ENCODE measurements at regions not wholly inside any gene's neighbourhood (a gene's known extent, or its start where the extent isn't known, plus 50 kb on each side); places are given as distances from the start of the nearest gene placed in this dataset.
A peak's percentile ranks its signal among the peaks of the same experiment; 100 is the strongest.

- no peak overlapping the region for H3K4me2 ChIP-seq
- Mint-ChIP-seq H3K4me3 (no peak overlapping the region), H3K27ac (peak overlapping the region; percentile 11), H3K27me3 (ENCODE audit: insufficient read depth, low read depth) (no peaks in the 10 kb centered on the region), H3K9me3 (no peaks in the 10 kb centered on the region), H3K36me3 (peaks cover 12% of the 10 kb centered on the region), H3K4me1 (peaks cover 83% of the 10 kb centered on the region)
- H2AFZ ChIP-seq (replicated peaks), result no peak overlapping the region
- H3F3A ChIP-seq (ENCODE audit: low read depth), result no peaks in the 10 kb centered on the region
- no peaks in the 10 kb centered on the region for H3K27me3 ChIP-seq
- no peaks in the 10 kb centered on the region for H3K9me3 ChIP-seq (ENCODE audit: low read depth)
- no peak overlapping the region for H3K27ac ChIP-seq
- H4K20me1 ChIP-seq (ENCODE audit: low read depth), result no peaks in the 10 kb centered on the region
- H3K79me2 ChIP-seq (ENCODE audit: low read depth), result no peaks in the 10 kb centered on the region
- no peak overlapping the region for H3K4me3 ChIP-seq
- H3K36me3 ChIP-seq, result no peaks in the 10 kb centered on the region
- DNase-seq (ENCODE audit: low spot score), result no peak
- TF ChIP-seq EZH2 (IDR thresholded peaks at IDR 0.05), result no peak
- TF ChIP-seq EZH2phosphoT487 (IDR thresholded peaks at IDR 0.05), result no peak
- TF ChIP-seq, protein P1, sequence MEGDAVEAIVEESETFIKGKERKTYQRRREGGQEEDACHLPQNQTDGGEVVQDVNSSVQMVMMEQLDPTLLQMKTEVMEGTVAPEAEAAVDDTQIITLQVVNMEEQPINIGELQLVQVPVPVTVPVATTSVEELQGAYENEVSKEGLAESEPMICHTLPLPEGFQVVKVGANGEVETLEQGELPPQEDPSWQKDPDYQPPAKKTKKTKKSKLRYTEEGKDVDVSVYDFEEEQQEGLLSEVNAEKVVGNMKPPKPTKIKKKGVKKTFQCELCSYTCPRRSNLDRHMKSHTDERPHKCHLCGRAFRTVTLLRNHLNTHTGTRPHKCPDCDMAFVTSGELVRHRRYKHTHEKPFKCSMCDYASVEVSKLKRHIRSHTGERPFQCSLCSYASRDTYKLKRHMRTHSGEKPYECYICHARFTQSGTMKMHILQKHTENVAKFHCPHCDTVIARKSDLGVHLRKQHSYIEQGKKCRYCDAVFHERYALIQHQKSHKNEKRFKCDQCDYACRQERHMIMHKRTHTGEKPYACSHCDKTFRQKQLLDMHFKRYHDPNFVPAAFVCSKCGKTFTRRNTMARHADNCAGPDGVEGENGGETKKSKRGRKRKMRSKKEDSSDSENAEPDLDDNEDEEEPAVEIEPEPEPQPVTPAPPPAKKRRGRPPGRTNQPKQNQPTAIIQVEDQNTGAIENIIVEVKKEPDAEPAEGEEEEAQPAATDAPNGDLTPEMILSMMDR (IDR thresholded peaks at IDR 0.05), result no peak
- peaks cover 15% of the 10 kb centered on the region for H3K4me1 ChIP-seq
- H3K9ac ChIP-seq, result no peak overlapping the region
These were observed 153.8 kb upstream of the BLID start for GRCh38 chr11:122269824-122270223.

- no peaks in the 10 kb centered on the region for H4K20me1 ChIP-seq (ENCODE audit: low read depth)
- peaks cover 76% of the 10 kb centered on the region for H3K4me1 Mint-ChIP-seq
- no peak overlapping the region for H3K4me3 ChIP-seq
- H3K79me2 ChIP-seq (ENCODE audit: low read depth), result no peaks in the 10 kb centered on the region
- H3K27me3 ChIP-seq, result no peaks in the 10 kb centered on the region
- H3K27me3 Mint-ChIP-seq (ENCODE audit: insufficient read depth, low read depth), result no peaks in the 10 kb centered on the region
- no peak overlapping the region for H3K27ac ChIP-seq
- H3K9me3 Mint-ChIP-seq, result peaks cover 5% of the 10 kb centered on the region
- H3F3A ChIP-seq (ENCODE audit: low read depth), result no peaks in the 10 kb centered on the region
- H3K4me1 ChIP-seq, result peaks cover 15% of the 10 kb centered on the region
- H3K9ac ChIP-seq, result no peak overlapping the region
- H3K9me3 ChIP-seq (ENCODE audit: low read depth), result no peaks in the 10 kb centered on the region
- no peak overlapping the region for H2AFZ ChIP-seq (replicated peaks)
- H3K36me3 ChIP-seq, result no peaks in the 10 kb centered on the region
- DNase-seq (ENCODE audit: low spot score), result no peak
- no peak overlapping the region for H3K4me3 Mint-ChIP-seq
- no peak overlapping the region for H3K4me2 ChIP-seq
- H3K36me3 Mint-ChIP-seq, result peaks cover 14% of the 10 kb centered on the region
- no peak overlapping the region for H3K27ac Mint-ChIP-seq
- TF ChIP-seq EZH2phosphoT487 (IDR thresholded peaks at IDR 0.05), result no peak
- TF ChIP-seq, protein P1 (IDR thresholded peaks at IDR 0.05), result no peak
- TF ChIP-seq EZH2 (IDR thresholded peaks at IDR 0.05), result no peak
These were observed 152.7 kb upstream of the BLID start for GRCh38 chr11:122268601-122269130.

DNA sequence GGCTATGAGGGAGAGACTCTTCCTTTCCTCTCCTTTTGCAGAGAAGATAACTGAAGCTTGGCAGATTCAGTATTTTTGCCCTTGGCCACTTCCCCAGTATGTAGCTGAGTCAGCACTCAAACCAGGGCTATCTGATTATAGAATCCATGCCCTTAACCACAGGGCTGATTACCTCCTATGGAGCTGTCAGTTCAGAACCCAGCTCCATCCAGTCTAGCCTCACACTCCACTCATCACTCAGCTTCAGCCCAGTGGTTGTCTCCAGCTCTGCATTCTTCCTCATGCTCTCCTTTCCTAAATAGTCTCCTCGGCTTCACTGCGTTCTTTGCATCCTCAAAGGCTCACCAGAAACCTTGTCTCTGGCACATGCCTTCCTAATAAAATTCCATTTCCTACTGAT is 151.6 kb upstream of the BLID start:
- Mint-ChIP-seq H3K4me3 (no peak overlapping the region), H3K9me3 (peaks cover 5% of the 10 kb centered on the region), H3K27ac (peak overlapping the region; percentile 6), H3K27me3 (ENCODE audit: insufficient read depth, low read depth) (no peaks in the 10 kb centered on the region), H3K4me1 (peaks cover 66% of the 10 kb centered on the region), H3K36me3 (peaks cover 11% of the 10 kb centered on the region)
- no peak overlapping the region for H3K4me3 ChIP-seq
- no peak overlapping the region for H3K27ac ChIP-seq
- H3K9me3 ChIP-seq (ENCODE audit: low read depth), result no peaks in the 10 kb centered on the region
- no peak overlapping the region for H3K4me2 ChIP-seq
- no peaks in the 10 kb centered on the region for H3F3A ChIP-seq (ENCODE audit: low read depth)
- H3K9ac ChIP-seq, result no peak overlapping the region
- no peaks in the 10 kb centered on the region for H3K36me3 ChIP-seq
- H2AFZ ChIP-seq (replicated peaks), result no peak overlapping the region
- H3K79me2 ChIP-seq (ENCODE audit: low read depth), result no peaks in the 10 kb centered on the region
- no peaks in the 10 kb centered on the region for H3K27me3 ChIP-seq
- H4K20me1 ChIP-seq (ENCODE audit: low read depth), result no peaks in the 10 kb centered on the region
- TF ChIP-seq, protein P1 (IDR thresholded peaks at IDR 0.05), result no peak
- TF ChIP-seq EZH2phosphoT487 (IDR thresholded peaks at IDR 0.05), result no peak
- no peak for TF ChIP-seq EZH2 (IDR thresholded peaks at IDR 0.05)
- DNase-seq (ENCODE audit: low spot score), result no peak
- peaks cover 15% of the 10 kb centered on the region for H3K4me1 ChIP-seq
